Fibroblast of villous mesenchyme (primary cell): ENCODE measurements at regions not wholly inside any gene's neighbourhood (a gene's known extent, or its start where the extent isn't known, plus 50 kb on each side); places are given as distances from the start of the nearest gene placed in this dataset.
"Not testable (repeated sequence)": the region's sequence is repeated elsewhere in the genome, so short reads cannot be mapped to it uniquely, and the experiment has no call there.

Experiments used
- DNase-seq: peaks from one replicate; pipeline ENCODE4 v3.0.0-alpha.2; 2010; ENCODE audit warnings: low read depth
- H3K4me3 ChIP-seq: 2 replicates; pipeline ENCODE4 v1.5.1; 2011; ENCODE audit warnings: low read depth, mild to moderate bottlenecking, low read length
- CTCF ChIP-seq: IDR thresholded peaks from 2 replicates; pipeline ENCODE4 v1.5.1; 2012; ENCODE audit warnings: low read depth, mild to moderate bottlenecking, low read length; ENCODE audit not compliant: insufficient read depth

- no peak for TF ChIP-seq CTCF
- no peak overlapping the region for H3K4me3 ChIP-seq
- no peak for DNase-seq
Measured at GRCh38 chr4:97081951-97082350, 1061.3 kb downstream of the STPG2 start.

- not testable (repeated sequence) for DNase-seq, H3K4me3 ChIP-seq
Measured at GRCh38 chr4:97097036-97097435, 1046.2 kb downstream of the STPG2 start.

GRCh38 chr4:97101171-97101570 is 1042.1 kb downstream of the STPG2 start:
- not testable (repeated sequence) for H3K4me3 ChIP-seq, DNase-seq

- TF ChIP-seq CTCF = no peak
- no peak for DNase-seq
- no peak overlapping the region for H3K4me3 ChIP-seq
Measured at GRCh38 chr4:97103252-97103651, 1040.0 kb downstream of the STPG2 start.

- H3K4me3 ChIP-seq = no peak overlapping the region
- DNase-seq = no peak
- TF ChIP-seq CTCF = no peak
Measured at GRCh38 chr4:97104006-97104405, 1039.3 kb downstream of the STPG2 start.

- DNase-seq = no peak
- TF ChIP-seq CTCF = no peak
- H3K4me3 ChIP-seq = no peak overlapping the region
Measured at GRCh38 chr4:97104666-97105065, 1038.6 kb downstream of the STPG2 start.

GRCh38 chr4:97105347-97106099 is 1037.8 kb downstream of the STPG2 start:
- TF ChIP-seq CTCF = no peak
- DNase-seq = no peak
- H3K4me3 ChIP-seq = no peak overlapping the region

GRCh38 chr4:97106161-97106560 is 1037.1 kb downstream of the STPG2 start:
- no peak for TF ChIP-seq CTCF
- no peak for DNase-seq
- no peak overlapping the region for H3K4me3 ChIP-seq
